ENCODE measurements at regions not wholly inside any gene's neighbourhood (a gene's known extent, or its start where the extent isn't known, plus 50 kb on each side); places are given as distances from the start of the nearest gene placed in this dataset.
"Not testable (repeated sequence)": the region's sequence is repeated elsewhere in the genome, so short reads cannot be mapped to it uniquely, and the experiment has no call there.

DNA sequence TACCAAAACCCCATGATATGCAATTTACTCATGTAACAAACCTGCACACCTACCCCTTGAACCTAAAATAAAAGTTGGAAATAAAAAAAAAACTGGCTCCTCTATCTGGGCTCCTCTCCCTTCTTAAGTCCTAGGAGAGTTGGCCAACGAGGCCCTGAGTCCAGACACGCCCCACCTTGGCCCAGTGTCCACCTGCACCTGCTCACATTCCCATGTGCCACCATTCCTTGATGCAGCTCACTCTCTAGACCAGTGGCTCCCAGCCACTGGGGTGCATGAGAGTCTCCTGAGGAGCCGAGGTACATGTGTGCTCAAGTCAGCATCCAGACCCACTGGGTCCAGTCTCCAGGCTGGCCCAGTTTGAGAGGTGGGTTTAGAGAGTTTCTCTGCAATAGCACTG lies 157.4 kb downstream of the BCL2L11 start:
- TF ChIP-seq EZH2 (IDR thresholded peaks at IDR 0.05; ENCODE audit: borderline replicate concordance, low read length): not testable (repeated sequence)
- TF ChIP-seq, protein P1, sequence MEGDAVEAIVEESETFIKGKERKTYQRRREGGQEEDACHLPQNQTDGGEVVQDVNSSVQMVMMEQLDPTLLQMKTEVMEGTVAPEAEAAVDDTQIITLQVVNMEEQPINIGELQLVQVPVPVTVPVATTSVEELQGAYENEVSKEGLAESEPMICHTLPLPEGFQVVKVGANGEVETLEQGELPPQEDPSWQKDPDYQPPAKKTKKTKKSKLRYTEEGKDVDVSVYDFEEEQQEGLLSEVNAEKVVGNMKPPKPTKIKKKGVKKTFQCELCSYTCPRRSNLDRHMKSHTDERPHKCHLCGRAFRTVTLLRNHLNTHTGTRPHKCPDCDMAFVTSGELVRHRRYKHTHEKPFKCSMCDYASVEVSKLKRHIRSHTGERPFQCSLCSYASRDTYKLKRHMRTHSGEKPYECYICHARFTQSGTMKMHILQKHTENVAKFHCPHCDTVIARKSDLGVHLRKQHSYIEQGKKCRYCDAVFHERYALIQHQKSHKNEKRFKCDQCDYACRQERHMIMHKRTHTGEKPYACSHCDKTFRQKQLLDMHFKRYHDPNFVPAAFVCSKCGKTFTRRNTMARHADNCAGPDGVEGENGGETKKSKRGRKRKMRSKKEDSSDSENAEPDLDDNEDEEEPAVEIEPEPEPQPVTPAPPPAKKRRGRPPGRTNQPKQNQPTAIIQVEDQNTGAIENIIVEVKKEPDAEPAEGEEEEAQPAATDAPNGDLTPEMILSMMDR (conservative IDR thresholded peaks at IDR 0.05 in 1 of 2, IDR thresholded peaks at IDR 0.05 in 1 of 2; ENCODE audit: extremely low read depth in 1 of 2, insufficient read depth in 1 of 2, low read depth in 1 of 2, low read length in 2 of 2): not testable (repeated sequence)

All from mammary epithelial cell (primary cell).